Brain microvascular endothelial cell (primary cell): ENCODE measurements at regions not wholly inside any gene's neighbourhood (a gene's known extent, or its start where the extent isn't known, plus 50 kb on each side); places are given as distances from the start of the nearest gene placed in this dataset.

ENCODE experiments used
- DNase-seq: peaks from one replicate; pipeline ENCODE4 v3.0.0-alpha.2; 2020
- H3K27ac ChIP-seq: fragments of 250-450 bp; sonication (Bioruptor Pico); 2 replicates; pipeline ENCODE4 v1.5.1; 2020; ENCODE audit warnings: mild to moderate bottlenecking, moderate library complexity
- H3K27me3 ChIP-seq: fragments of 250-450 bp; sonication (Bioruptor Pico); replicated peaks from 2 replicates; pipeline ENCODE4 v1.5.1; 2020; ENCODE audit warnings: mild to moderate bottlenecking
- H3K36me3 ChIP-seq: fragments of 250-450 bp; sonication (Bioruptor Pico); replicated peaks from 2 replicates; pipeline ENCODE4 v1.5.1; 2020; ENCODE audit warnings: mild to moderate bottlenecking
- H3K4me3 ChIP-seq: 2 replicates; pipeline ENCODE4 v1.5.1; 2011; ENCODE audit warnings: low read depth, mild to moderate bottlenecking, control low read depth, low read length, moderate library complexity
- CTCF ChIP-seq: IDR thresholded peaks from 2 replicates; pipeline ENCODE4 v1.5.1; 2011; ENCODE audit warnings: low read depth, mild to moderate bottlenecking, moderate library complexity, low read length, control low read depth, inconsistent platforms; ENCODE audit errors: missing control alignments
- in situ Hi-C: cut with HindIII; loops from 2 replicates; pipeline ENCODE4 v1.10.0; 2017; ENCODE audit warnings: low sequenced_read_pairs, low pct_ligation_motif_present

- no peak for TF ChIP-seq CTCF
- Histone ChIP-seq H3K36me3 (no peaks in the 10 kb centered on the region), H3K4me3 (no peak overlapping the region), H3K27me3 (no peaks in the 10 kb centered on the region), H3K27ac (peak overlapping the region; percentile 45)
- in situ Hi-C loops: no loop called here
- no peak for DNase-seq
Measured at GRCh38 chr15:38072007-38072347, 137.5 kb downstream of the TMCO5A start.

GRCh38 chr15:38072348-38073177, 138.1 kb downstream of the TMCO5A start:
- DNase-seq: peak; percentile 66
- Histone ChIP-seq H3K36me3 (no peaks in the 10 kb centered on the region), H3K27ac (peak overlapping the region; percentile 45), H3K27me3 (no peaks in the 10 kb centered on the region), H3K4me3 (peak overlapping the region; percentile 44)
- peak; percentile 45 for TF ChIP-seq CTCF
- in situ Hi-C loops: no loop called here

GRCh38 chr15:38073178-38073946, 138.9 kb downstream of the TMCO5A start:
- in situ Hi-C loops: no loop called here
- H3K4me3 ChIP-seq: peak overlapping the region; percentile 44
- H3K27ac ChIP-seq: peak overlapping the region; percentile 45
- TF ChIP-seq CTCF: no peak
- H3K27me3 ChIP-seq: no peaks in the 10 kb centered on the region
- DNase-seq: no peak
- no peaks in the 10 kb centered on the region for H3K36me3 ChIP-seq

GRCh38 chr15:38074029-38074428, 139.6 kb downstream of the TMCO5A start:
- DNase-seq: no peak
- Histone ChIP-seq H3K27ac (peak overlapping the region; percentile 45), H3K27me3 (no peaks in the 10 kb centered on the region), H3K4me3 (no peak overlapping the region), H3K36me3 (no peaks in the 10 kb centered on the region)
- no peak for TF ChIP-seq CTCF
- in situ Hi-C loops: no loop called here

- H3K27me3 ChIP-seq: no peaks in the 10 kb centered on the region
- TF ChIP-seq CTCF: no peak
- H3K27ac ChIP-seq: no peak overlapping the region
- H3K4me3 ChIP-seq: no peak overlapping the region
- H3K36me3 ChIP-seq: no peaks in the 10 kb centered on the region
- in situ Hi-C loops: no loop called here
- no peak for DNase-seq
Measured at GRCh38 chr15:38075466-38075865, 141.0 kb downstream of the TMCO5A start.
